ENCODE measurements at regions not wholly inside any gene's neighbourhood (a gene's known extent, or its start where the extent isn't known, plus 50 kb on each side); places are given as distances from the start of the nearest gene placed in this dataset.
"Not testable (repeated sequence)": the region's sequence is repeated elsewhere in the genome, so short reads cannot be mapped to it uniquely, and the experiment has no call there.

DNA sequence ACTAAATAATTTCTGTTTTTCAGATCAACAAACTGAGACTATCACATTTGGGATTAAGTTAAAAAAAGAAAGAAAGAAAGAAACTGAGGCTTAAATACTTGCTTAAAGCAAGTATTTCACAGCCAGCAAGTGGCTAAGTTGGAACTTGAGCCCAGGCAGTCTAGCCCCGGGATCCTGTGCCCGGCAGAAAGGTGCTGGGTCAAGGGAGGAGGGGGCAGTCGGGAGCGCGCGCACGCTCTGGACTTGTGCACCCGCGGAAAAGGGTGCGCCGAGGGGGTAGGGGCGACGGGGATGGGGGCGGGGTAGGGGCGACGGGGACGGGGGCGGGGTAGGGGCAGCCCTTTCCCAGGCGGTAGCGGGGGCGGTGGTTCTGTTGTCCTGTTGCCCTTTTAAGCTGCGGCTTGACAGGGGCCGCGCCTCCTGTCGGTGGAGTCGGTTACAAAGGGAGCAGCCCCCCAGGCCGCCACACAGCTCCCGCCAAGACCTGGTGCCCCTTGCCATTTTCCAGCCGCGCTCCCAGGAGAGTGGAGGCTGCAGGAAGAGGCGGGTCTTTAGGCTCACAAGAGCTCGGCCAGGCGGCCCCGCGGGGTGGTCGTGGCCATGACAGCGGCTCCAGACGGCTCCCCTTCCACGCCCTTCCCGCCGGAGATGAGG lies 60.6 kb downstream of the GOLGA8T start:
- not testable (repeated sequence) for FAIRE-seq; DNase-seq (ENCODE audit: insufficient read length, low spot score)

DNA sequence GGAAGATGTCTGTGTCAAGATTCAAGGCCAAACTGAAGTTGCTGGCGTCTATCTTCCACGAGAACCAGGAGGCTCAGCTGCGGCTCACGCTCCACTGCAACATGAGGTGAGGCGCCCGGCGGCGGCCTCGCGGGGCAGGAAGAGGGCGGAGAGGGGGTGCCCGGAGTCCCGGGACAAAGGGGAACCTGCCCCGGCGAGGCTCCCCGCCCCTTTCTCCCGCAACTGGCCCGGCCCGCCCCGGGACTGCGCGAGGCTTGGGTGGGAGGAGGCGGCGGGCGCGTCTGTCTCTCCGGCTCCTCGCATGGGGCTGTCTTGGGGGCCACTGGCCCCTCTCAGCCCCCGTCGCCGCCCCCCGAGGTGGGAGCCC lies 61.1 kb downstream of the GOLGA8T start:
- DNase-seq (ENCODE audit: insufficient read length, low spot score); FAIRE-seq: not testable (repeated sequence)

DNA sequence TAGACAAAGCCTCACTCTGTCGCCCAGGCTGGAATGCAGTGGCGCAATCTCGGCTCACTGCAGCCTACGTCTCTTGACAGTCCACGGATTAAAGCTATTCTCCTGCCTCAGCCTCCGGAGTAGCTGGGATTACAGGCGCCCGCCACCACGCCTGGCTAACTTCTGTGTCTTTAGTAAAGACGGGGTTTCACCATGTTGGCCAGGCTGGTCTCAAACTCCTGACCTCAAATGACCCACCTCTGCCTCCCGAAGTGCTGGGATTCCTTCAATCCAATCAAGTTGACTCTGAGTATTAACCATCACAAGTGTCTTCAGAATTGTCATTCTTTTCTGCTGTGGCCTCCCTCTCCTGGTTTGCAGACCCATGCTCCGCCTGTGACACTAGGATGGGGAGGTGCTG lies 61.9 kb downstream of the GOLGA8T start:
- FAIRE-seq; DNase-seq (ENCODE audit: insufficient read length, low spot score): not testable (repeated sequence)

DNA sequence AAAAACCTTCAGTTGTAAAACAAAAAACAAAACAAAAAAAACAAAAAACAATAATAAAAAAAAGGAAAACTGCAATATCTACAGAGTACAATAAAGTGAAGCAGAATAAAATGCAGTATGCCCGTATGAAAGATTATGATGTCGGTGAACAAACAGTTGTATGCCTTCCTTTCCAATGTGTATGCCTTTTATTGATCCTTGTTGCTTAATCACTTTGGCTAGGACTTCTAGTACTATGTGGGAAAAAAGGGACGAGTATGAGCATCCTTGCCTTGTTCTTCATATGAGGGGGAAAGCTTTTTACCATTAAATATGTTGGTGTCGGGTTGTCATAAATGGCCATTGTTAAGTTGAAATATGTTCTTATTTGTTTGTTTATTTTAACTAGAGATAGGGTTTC lies 66.7 kb downstream of the GOLGA8T start:
- FAIRE-seq; DNase-seq (ENCODE audit: insufficient read length, low spot score): not testable (repeated sequence)

DNA sequence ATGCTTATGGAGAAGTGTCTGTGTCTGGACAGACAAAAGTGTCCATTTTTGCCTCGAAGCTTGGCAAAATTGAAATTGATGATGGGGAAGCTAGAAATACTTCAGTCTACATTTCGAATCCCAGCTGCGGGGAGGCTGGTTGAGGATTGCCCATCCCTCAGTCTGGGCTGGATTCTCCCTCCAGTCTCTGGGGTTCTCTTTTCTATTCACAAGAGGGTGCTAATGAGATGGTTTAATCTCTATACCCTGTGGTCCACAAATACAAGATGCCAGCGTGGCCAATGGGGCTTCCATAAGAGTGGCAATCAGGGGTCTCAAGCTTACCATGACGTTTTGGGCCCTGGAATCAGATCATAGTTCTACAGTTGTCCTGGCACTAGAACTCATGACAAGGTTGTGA lies 78.9 kb downstream of the GOLGA8T start:
- not testable (repeated sequence) for DNase-seq (ENCODE audit: insufficient read length, low spot score); FAIRE-seq

DNA sequence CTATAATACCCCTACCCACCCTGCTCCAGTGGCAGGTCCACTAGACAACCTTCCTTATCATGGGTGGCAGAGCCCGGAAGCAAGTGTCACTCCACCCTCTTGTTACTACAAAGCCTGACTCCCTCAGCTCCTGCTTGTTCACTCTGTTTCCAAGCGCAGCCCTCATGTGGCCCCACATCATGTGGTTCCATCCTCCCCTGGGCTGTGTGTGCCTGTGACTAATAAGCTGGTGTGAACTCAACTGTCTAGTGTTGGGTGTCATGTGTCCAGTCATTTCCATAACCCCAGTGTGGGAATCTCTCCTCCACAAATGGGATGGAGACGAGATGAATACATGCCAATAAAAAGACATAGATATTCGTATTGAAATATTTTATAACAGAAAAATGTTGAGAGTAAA lies 87.0 kb downstream of the GOLGA8T start:
- not testable (repeated sequence) for DNase-seq (ENCODE audit: insufficient read length, low spot score); FAIRE-seq

DNA sequence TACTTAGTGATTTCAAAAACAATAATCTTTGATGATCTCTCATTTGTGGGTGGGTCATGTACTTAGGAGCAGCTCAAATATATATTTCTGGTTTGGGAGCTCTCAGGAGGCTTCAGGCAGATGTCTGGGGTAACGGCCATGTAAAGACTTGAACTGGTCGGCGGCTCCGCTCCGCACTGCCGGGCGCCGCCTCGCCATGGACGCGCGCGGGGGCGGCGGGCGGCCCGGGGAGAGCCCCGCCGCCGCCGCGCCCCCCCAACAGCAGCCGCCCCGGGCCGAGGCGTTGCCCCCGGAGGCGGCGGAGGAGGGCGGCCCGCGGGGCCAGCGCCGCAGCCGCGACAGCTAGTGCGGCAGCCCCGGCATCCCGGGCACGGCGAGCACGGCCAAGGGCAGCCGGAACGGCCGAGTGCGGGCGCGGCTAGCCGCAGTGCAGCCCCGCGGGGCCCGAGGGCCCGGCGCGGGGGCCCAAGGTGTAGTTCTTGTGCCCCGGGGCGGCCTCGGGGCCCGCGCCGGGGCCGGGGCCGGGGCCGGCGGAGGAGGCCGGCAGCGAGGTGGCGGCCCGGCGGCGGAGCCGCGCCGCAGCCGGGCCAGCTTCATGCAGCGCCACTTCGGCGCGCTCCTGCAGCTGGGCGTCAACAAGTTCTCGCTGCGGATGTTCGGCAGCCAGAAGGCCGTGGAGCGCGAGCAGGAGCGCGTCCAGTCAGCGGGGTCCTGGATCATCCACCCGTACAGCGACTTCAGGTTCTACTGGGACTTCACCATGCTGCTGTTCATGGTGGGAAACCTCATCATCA lies 88.1 kb downstream of the GOLGA8T start:
- not testable (repeated sequence) for DNase-seq (ENCODE audit: insufficient read length, low spot score); FAIRE-seq

DNA sequence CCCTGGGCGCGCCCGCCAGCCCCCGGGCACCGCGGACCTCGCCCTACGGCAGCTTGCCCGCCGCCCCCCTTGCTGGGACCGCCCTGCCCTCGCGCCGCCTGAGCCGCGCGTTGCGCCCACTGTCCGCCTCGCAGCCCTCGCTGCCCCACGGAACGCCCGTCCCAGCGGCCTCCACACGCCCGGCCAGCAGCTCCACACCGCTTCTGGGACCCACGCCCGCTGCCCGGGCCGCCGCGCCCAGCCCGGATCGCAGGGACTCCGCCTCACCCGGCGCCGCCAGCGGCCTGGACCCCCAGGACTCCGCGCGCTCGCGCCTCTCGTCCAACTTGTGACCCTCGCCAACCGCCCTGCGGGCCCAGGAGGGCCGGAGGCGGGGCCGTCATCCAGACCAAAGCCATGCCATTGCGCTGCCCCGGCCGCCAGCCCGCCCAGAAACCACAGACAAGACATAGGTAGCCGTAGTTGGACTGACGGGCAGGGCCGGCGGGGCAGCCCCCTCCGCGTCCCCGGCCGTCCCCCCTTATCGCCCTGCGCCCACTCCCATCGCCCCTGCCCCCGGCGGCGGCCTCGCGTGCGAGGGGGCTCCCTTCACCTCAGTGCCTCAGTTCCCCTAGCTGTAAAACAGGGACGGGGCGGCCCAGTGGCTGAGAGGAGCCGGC lies 90.5 kb downstream of the GOLGA8T start:
- not testable (repeated sequence) for DNase-seq (ENCODE audit: insufficient read length, low spot score); FAIRE-seq

DNA sequence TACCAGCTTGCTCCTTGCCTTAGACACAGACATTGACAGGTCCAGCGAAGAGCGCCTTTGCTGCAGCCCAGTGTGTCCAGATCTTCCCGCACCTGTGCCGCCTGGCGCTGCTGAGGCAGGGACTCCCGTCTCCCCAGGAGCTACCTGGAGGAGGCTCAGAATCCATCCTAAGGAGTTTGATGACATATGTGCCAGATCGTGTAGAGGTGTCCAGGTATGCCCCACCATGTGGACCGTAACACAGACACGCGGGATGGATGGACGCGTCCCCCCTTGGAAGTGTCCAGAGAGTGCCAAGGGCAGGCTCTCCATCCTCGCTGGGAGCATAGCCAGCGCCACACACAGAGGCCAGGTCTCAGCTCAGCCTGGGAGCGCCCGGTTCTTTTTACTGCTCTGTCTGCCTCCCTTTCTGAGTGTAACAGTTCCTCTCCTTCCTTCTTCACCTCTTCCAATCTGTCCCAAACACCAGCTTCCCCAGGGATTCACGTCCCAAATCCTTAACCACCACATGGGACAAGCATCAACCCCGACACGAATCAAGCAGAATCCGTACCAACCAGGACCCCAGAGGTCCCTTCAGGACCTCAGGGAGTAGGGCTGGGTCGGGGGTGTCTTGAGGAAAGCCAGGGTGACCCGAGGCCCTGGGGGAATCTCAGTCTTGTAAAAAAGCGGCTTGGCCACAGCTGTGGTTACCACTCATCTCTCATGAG lies 126.7 kb downstream of the GOLGA8T start:
- FAIRE-seq; DNase-seq (ENCODE audit: insufficient read length, low spot score): not testable (repeated sequence)

DNA sequence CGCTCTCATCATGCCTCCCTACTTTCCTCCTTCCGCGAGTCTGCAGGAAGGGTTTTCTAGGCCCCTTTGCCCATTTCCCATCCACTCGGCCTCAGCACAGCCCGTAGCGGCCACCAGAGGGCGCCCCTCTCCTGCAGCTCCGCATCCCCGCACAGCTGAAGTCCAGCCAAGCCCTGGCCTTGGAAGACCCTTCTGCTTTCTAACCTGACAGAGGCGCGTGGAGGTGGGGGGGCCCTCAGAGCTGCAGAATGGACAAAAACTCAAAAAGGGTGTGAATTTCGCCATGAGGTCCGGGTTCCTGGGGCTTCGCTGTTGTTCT lies 127.2 kb downstream of the GOLGA8T start:
- FAIRE-seq = peak; percentile 79
- DNase-seq (ENCODE audit: insufficient read length, low spot score) = not testable (repeated sequence)

DNA sequence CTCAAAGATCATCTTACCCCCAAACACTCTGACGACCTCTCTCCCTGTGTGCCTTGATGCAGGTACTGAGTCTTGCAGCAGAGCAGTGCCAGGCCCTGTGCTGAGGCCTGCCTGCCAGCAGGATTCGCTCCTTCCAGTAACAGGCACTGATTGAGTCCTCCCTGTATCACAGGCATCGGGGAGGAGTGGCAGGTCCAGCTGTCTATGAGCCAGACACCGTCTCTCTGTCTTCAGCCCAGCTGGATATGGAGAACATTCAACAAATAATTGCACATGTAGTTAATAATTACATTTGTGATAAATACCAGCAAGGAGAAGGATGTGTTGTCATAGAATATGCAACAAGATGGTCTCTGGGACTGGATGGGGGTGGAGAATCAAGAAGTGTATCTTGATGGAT lies 129.1 kb downstream of the GOLGA8T start:
- not testable (repeated sequence) for DNase-seq (ENCODE audit: insufficient read length, low spot score); FAIRE-seq

DNA sequence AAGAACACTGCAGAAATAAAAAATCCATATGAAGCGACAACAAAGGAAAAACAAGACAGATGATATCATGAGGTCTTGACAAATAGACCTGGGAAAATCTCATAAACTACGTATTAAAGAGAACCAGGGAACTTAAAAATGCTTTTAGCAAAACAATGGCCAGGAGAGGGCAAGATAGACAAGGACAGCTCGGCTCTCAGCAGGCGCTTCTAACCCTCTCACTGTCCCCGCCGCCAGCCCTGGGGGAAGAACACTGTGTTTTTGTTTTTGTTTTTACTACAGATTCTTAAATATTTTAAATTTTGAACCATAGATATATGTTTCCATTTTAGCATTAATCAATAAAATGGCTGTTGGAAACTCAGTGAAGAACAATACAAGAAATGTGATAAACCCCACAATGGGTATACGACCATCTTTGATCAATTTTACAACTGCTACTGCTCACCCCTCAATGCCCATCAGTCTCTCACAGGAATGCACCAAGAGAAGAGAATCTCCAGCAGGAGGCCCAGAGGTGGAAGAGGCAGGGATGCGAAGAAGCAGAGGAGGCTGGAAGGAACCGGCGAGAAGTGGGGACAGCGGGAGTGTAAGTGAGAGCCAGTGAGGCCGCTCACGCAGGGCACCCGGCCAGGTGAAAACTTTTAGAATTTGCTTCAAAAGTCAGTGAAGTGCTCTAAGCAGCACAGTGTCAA lies 98.0 kb downstream of the CHRFAM7A start:
- FAIRE-seq; DNase-seq (ENCODE audit: insufficient read length, low spot score): not testable (repeated sequence)

DNA sequence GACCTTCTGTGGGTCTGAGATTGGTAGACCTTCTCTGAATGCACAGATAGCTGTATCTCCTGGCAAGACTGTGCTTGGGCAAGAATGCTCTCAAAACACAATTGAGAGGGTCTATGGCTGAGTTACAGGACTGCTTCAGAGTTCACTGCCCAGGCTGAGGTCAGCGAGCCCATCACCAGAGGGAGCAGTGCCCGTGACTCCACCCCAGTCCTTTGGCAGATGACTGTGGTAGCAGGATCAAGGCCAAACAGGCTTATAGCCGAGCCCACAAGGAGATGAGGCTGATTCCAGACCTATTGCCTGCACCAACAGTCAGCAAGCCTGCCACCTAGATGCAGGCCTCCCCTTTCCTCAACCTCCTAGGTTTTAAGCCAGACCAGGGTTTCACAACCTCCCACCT lies 89.4 kb downstream of the CHRFAM7A start:
- not testable (repeated sequence) for DNase-seq (ENCODE audit: insufficient read length, low spot score); FAIRE-seq
